PC-9 (cell line): ENCODE measurements at regions not wholly inside any gene's neighbourhood (a gene's known extent, or its start where the extent isn't known, plus 50 kb on each side); places are given as distances from the start of the nearest gene placed in this dataset.

Experiments
- BruUV-seq: library from RNA; stranded (reverse); fragments of 400-500 nt; replicated peaks from 2 replicates; lab custom pipeline; 2021; lab: Mats Ljungman, UMichigan
- CTCF ChIA-PET: fragments of 300-600 bp; sonication (Branson Sonifier 250); formaldehyde crosslinking; loops from one replicate; lab custom pipeline; 2022; ENCODE audit warnings: antibody characterized with exemption; lab: Charles Lee
- POLR2A ChIA-PET: fragments of 300-600 bp; sonication (Branson Sonifier 250); formaldehyde crosslinking; loops from one replicate; lab custom pipeline; 2022; ENCODE audit warnings: antibody characterized with exemption; ENCODE audit not compliant: unreplicated experiment; lab: Charles Lee
- DNase-seq, 2 experiments: peaks; one replicate each; pipeline versions ENCODE4 v3.0.0 to v3.0.0-alpha.2; 2015 to 2022; ENCODE audit warnings: mixed read lengths in 1 of 2
- H2AFZ ChIP-seq: fragments of 200-600 bp; sonication (generic); 2 replicates; pipeline ENCODE4 v1.8.1; 2017; ENCODE audit warnings: antibody characterized with exemption
- H3F3A ChIP-seq: fragments of 200-600 bp; sonication (generic); 2 replicates; pipeline ENCODE4 v1.8.1; 2017; ENCODE audit warnings: antibody characterized with exemption, mild to moderate bottlenecking, low read depth; ENCODE audit not compliant: insufficient read depth
- H3K27ac ChIP-seq: fragments of 200-600 bp; sonication (generic); 2 replicates; pipeline ENCODE4 v1.6.1; 2016; ENCODE audit warnings: mixed run types
- H3K27me3 ChIP-seq: fragments of 200-600 bp; sonication (generic); 2 replicates; pipeline ENCODE4 v1.6.1; 2016; ENCODE audit warnings: low read depth, mixed run types; ENCODE audit not compliant: insufficient read depth
- H3K36me3 ChIP-seq: fragments of 200-600 bp; sonication (generic); 2 replicates; pipeline ENCODE4 v1.6.1; 2016; ENCODE audit warnings: low read depth, mixed run types
- H3K4me1 ChIP-seq: fragments of 200-600 bp; sonication (generic); replicated peaks from 2 replicates; pipeline ENCODE4 v1.6.1; 2016; ENCODE audit warnings: mixed run types; ENCODE audit not compliant: insufficient read depth
- H3K4me2 ChIP-seq: fragments of 200-600 bp; sonication (generic); 2 replicates; pipeline ENCODE4 v1.6.1; 2017; ENCODE audit warnings: mixed run types
- H3K4me3 ChIP-seq: fragments of 200-600 bp; sonication (generic); 2 replicates; pipeline ENCODE4 v1.6.1; 2016; ENCODE audit warnings: mixed run types
- H3K79me2 ChIP-seq: fragments of 200-600 bp; sonication (generic); 2 replicates; pipeline ENCODE4 v1.6.1; 2017; ENCODE audit warnings: low read depth, mixed run types
- H3K9me2 ChIP-seq: fragments of 200-600 bp; sonication (generic); 2 replicates; pipeline ENCODE4 v1.8.1; 2017; ENCODE audit warnings: mild to moderate bottlenecking; ENCODE audit not compliant: insufficient read depth
- H3K9me3 ChIP-seq: fragments of 200-600 bp; sonication (generic); 2 replicates; pipeline ENCODE4 v1.8.1; 2016; ENCODE audit warnings: low read depth; ENCODE audit not compliant: insufficient read depth
- H4K20me1 ChIP-seq: fragments of 200-600 bp; sonication (generic); 2 replicates; pipeline ENCODE4 v1.8.1; 2017; ENCODE audit not compliant: insufficient read depth
- EZH2 ChIP-seq: fragments of 200-600 bp; sonication (generic); IDR thresholded peaks from 2 replicates; pipeline ENCODE4 v1.8.0; 2017; ENCODE audit warnings: antibody characterized with exemption, low read depth
- intact Hi-C: fragments of 100-400 bp; cut with micrococcal nuclease; formaldehyde crosslinking; loops from one replicate; pipeline ENCODE4 v1.10.0; 2022; ENCODE audit not compliant: unreplicated experiment
- TF ChIP-seq, protein P1 (sequence below): fragments of 200-600 bp; sonication (generic); conservative IDR thresholded peaks from 2 replicates; pipeline ENCODE4 v1.6.1; 2017; ENCODE audit warnings: mixed run types, antibody characterized with exemption, mild to moderate bottlenecking, moderate library complexity

GRCh38 chr4:111919639-111920038, 225.6 kb upstream of the FAM241A start:
- TF ChIP-seq EZH2 = no peak
- TF ChIP-seq, protein P1, sequence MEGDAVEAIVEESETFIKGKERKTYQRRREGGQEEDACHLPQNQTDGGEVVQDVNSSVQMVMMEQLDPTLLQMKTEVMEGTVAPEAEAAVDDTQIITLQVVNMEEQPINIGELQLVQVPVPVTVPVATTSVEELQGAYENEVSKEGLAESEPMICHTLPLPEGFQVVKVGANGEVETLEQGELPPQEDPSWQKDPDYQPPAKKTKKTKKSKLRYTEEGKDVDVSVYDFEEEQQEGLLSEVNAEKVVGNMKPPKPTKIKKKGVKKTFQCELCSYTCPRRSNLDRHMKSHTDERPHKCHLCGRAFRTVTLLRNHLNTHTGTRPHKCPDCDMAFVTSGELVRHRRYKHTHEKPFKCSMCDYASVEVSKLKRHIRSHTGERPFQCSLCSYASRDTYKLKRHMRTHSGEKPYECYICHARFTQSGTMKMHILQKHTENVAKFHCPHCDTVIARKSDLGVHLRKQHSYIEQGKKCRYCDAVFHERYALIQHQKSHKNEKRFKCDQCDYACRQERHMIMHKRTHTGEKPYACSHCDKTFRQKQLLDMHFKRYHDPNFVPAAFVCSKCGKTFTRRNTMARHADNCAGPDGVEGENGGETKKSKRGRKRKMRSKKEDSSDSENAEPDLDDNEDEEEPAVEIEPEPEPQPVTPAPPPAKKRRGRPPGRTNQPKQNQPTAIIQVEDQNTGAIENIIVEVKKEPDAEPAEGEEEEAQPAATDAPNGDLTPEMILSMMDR = no peak
- Histone ChIP-seq H3K27ac (no peak overlapping the region), H3K36me3 (no peaks in the 10 kb centered on the region), H3K4me1 (no peaks in the 10 kb centered on the region), H3K27me3 (no peaks in the 10 kb centered on the region), H3K79me2 (no peaks in the 10 kb centered on the region), H3F3A (no peaks in the 10 kb centered on the region), H3K9me2 (no peaks in the 10 kb centered on the region), H4K20me1 (no peaks in the 10 kb centered on the region), H3K4me3 (no peak overlapping the region), H3K9me3 (no peaks in the 10 kb centered on the region), H2AFZ (no peak overlapping the region), H3K4me2 (no peak overlapping the region)
- BruUV-seq = no TSS peak
- ChIA-PET POLR2A (no interaction called here), CTCF (no interaction called here)
- intact Hi-C loops = no loop called here
- no peak for DNase-seq

GRCh38 chr4:111921714-111922113, 223.5 kb upstream of the FAM241A start:
- intact Hi-C loops = no loop called here

GRCh38 chr4:111923786-111924185, 221.5 kb upstream of the FAM241A start:
- Histone ChIP-seq H2AFZ (no peak overlapping the region), H3K4me3 (no peak overlapping the region), H3K79me2 (no peaks in the 10 kb centered on the region), H3K27ac (no peak overlapping the region), H3K27me3 (no peaks in the 10 kb centered on the region), H3K9me3 (no peaks in the 10 kb centered on the region), H3K4me2 (no peak overlapping the region), H3K36me3 (no peaks in the 10 kb centered on the region), H3K4me1 (no peaks in the 10 kb centered on the region), H3F3A (no peaks in the 10 kb centered on the region), H4K20me1 (no peaks in the 10 kb centered on the region), H3K9me2 (no peaks in the 10 kb centered on the region; the same call in 1 of the 2 replicates)
- ChIA-PET POLR2A (no interaction called here), CTCF (no interaction called here)
- intact Hi-C loops = no loop called here
- TF ChIP-seq, protein P1 = no peak
- no peak for TF ChIP-seq EZH2
- no TSS peak for BruUV-seq
- DNase-seq = no peak

More at GRCh38 chr4:111921714-111922113, 223.5 kb upstream of the FAM241A start:
- Histone ChIP-seq H2AFZ (no peak overlapping the region), H3K4me2 (no peak overlapping the region), H3K36me3 (no peaks in the 10 kb centered on the region), H4K20me1 (no peaks in the 10 kb centered on the region), H3K9me2 (no peaks in the 10 kb centered on the region), H3F3A (no peaks in the 10 kb centered on the region), H3K79me2 (no peaks in the 10 kb centered on the region), H3K27me3 (no peaks in the 10 kb centered on the region), H3K4me3 (no peak overlapping the region), H3K9me3 (no peaks in the 10 kb centered on the region), H3K27ac (no peak overlapping the region), H3K4me1 (no peaks in the 10 kb centered on the region)
- CTCF ChIA-PET = interaction anchor here (0.6 kb wide), 1 partner anchor 865 kb away, joined by 5 read pairs; no protein-coding TSS in a partner anchor
- TF ChIP-seq, protein P1 = no peak
- TF ChIP-seq EZH2 = no peak
- no peak for DNase-seq
- no TSS peak for BruUV-seq
- POLR2A ChIA-PET = no interaction called here
